Left ventricle myocardium inferior (tissue), 1 donor: ENCODE measurements at regions not wholly inside any gene's neighbourhood (a gene's known extent, or its start where the extent isn't known, plus 50 kb on each side); places are given as distances from the start of the nearest gene placed in this dataset.

Source experiments
- DNase-seq: peaks from one replicate; pipeline ENCODE4 v3.0.0-alpha.2; 2020
- H3K27ac ChIP-seq: fragments of 200-600 bp; replicated peaks from 2 replicates; pipeline ENCODE4 v1.8.0; 2021
- H3K27me3 ChIP-seq: fragments of 200-600 bp; 2 replicates; pipeline ENCODE4 v1.8.0; 2021; ENCODE audit warnings: low read depth
- H3K36me3 ChIP-seq: fragments of 200-600 bp; 2 replicates; pipeline ENCODE4 v1.8.0; 2021
- H3K4me1 ChIP-seq: fragments of 200-600 bp; 2 replicates; pipeline ENCODE4 v1.8.0; 2021
- H3K4me3 ChIP-seq: fragments of 200-600 bp; 2 replicates; pipeline ENCODE4 v1.8.0; 2021; ENCODE audit warnings: mild to moderate bottlenecking, moderate library complexity
- H3K9me3 ChIP-seq: fragments of 200-600 bp; replicated peaks from 2 replicates; pipeline ENCODE4 v1.8.0; 2021
- CTCF ChIP-seq: fragments of 200-600 bp; IDR thresholded peaks from 2 replicates; pipeline ENCODE4 v1.8.0; 2021; ENCODE audit warnings: antibody characterized with exemption, mild to moderate bottlenecking, borderline replicate concordance
- intact Hi-C: fragments of 100-400 bp; cut with micrococcal nuclease; formaldehyde crosslinking; loops from one replicate; pipeline ENCODE4 v1.11.0; 2022
- donor health status: DM: no; HTN: yes; CAD: no; lungs with severe emphysema.

GRCh38 chr1:99539131-99539530 lies 106.8 kb upstream of the PALMD start:
- Histone ChIP-seq H3K36me3 (no peaks in the 10 kb centered on the region), H3K9me3 (no peaks in the 10 kb centered on the region), H3K4me3 (no peak overlapping the region), H3K27me3 (no peaks in the 10 kb centered on the region), H3K4me1 (peaks cover 27% of the 10 kb centered on the region), H3K27ac (peak overlapping the region; percentile 18)
- TF ChIP-seq CTCF: no peak
- intact Hi-C loops: loop anchor here (10.0 kb wide), 1 partner anchor 106 kb away; the partner anchor contains the start of gene PALMD
- no peak for DNase-seq

GRCh38 chr1:99540744-99541143 lies 105.2 kb upstream of the PALMD start:
- intact Hi-C loops: no loop called here
- H3K36me3 ChIP-seq: no peaks in the 10 kb centered on the region
- H3K9me3 ChIP-seq: no peaks in the 10 kb centered on the region
- H3K27me3 ChIP-seq: no peaks in the 10 kb centered on the region
- no peak overlapping the region for H3K4me3 ChIP-seq
- no peak overlapping the region for H3K27ac ChIP-seq
- no peak for DNase-seq
- no peak for TF ChIP-seq CTCF
- peaks cover 18% of the 10 kb centered on the region for H3K4me1 ChIP-seq

- no peak for DNase-seq
- Histone ChIP-seq H3K9me3 (no peaks in the 10 kb centered on the region), H3K4me3 (no peak overlapping the region), H3K27ac (peak overlapping the region; percentile 21), H3K27me3 (no peaks in the 10 kb centered on the region), H3K36me3 (no peaks in the 10 kb centered on the region), H3K4me1 (peaks cover 29% of the 10 kb centered on the region)
- TF ChIP-seq CTCF: no peak
- intact Hi-C loops: no loop called here
Observed at GRCh38 chr1:99544328-99544727, 101.6 kb upstream of the PALMD start.

- intact Hi-C loops: no loop called here
Observed at GRCh38 chr1:99546432-99547416, 99.2 kb upstream of the PALMD start.

More at GRCh38 chr1:99546432-99547416, 99.2 kb upstream of the PALMD start:
- no peak for TF ChIP-seq CTCF
- DNase-seq: no peak
- no peak overlapping the region for H3K27ac ChIP-seq
- H3K4me1 ChIP-seq: peaks cover 37% of the 10 kb centered on the region
- no peaks in the 10 kb centered on the region for H3K27me3 ChIP-seq
- no peaks in the 10 kb centered on the region for H3K36me3 ChIP-seq
- no peak overlapping the region for H3K4me3 ChIP-seq
- no peaks in the 10 kb centered on the region for H3K9me3 ChIP-seq
